ENCODE measurements at regions not wholly inside any gene's neighbourhood (a gene's known extent, or its start where the extent isn't known, plus 50 kb on each side); places are given as distances from the start of the nearest gene placed in this dataset.

DNA sequence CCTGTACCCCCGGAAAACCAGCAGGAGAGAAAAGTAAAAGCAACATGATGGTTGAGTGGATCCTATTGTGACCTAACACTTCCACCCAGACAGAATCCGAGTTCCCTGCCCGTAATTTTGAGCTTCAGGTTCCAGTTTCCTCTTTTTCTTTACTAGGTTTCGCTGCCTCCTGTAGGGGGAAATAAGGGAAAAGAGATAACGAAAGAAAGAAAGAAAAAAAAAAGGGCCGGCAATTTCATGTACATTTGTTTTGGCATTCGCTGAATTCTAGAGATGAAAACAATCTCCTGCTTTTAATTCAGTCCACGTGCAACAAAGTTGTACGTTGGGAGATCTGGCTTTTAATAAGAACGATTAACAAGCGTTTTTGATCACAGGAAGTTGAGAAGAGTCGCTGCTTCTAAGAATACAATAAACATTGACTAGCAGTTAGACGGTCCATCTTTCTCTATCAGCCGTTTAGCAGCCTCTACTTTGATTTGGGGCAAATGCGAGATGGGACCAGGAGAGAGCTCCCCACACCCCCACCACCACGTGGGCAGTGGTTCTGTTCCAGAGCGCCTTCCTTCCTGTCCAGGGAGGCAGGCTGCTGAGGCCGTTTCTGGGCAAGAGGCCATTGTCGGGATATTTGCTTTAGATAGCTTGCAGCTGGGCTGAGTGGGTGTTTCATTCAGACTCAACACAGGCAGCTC, 155.9 kb upstream of the RUNX1 start:
- TF ChIP-seq, protein P1, sequence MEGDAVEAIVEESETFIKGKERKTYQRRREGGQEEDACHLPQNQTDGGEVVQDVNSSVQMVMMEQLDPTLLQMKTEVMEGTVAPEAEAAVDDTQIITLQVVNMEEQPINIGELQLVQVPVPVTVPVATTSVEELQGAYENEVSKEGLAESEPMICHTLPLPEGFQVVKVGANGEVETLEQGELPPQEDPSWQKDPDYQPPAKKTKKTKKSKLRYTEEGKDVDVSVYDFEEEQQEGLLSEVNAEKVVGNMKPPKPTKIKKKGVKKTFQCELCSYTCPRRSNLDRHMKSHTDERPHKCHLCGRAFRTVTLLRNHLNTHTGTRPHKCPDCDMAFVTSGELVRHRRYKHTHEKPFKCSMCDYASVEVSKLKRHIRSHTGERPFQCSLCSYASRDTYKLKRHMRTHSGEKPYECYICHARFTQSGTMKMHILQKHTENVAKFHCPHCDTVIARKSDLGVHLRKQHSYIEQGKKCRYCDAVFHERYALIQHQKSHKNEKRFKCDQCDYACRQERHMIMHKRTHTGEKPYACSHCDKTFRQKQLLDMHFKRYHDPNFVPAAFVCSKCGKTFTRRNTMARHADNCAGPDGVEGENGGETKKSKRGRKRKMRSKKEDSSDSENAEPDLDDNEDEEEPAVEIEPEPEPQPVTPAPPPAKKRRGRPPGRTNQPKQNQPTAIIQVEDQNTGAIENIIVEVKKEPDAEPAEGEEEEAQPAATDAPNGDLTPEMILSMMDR (IDR thresholded peaks at IDR 0.05 in 4 of 5, conservative IDR thresholded peaks at IDR 0.05 in 1 of 5) = no peak
- no peak for TF ChIP-seq POLR2A (IDR thresholded peaks at IDR 0.05)
